ENCODE measurements at regions not wholly inside any gene's neighbourhood (a gene's known extent, or its start where the extent isn't known, plus 50 kb on each side); places are given as distances from the start of the nearest gene placed in this dataset.

DNA sequence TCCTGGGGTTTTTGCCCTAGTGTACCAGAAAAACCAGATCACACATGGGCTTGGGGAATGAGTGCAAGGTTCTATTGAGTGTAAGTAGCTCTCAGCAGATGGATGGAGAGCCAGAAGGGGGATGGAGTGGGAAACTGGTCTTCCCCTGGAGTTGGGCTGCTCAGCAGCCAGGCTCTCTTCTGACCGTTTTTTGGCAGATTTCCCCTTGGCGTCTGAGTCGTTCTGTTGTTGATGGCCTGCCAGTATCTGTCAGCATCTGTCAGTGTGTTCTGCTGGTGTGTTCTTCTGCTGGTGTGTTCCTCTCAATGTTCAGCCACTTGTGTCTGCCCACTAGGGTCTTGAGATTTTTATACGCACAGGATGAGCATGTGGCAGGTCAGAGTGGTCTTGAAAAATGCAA lies 633.9 kb upstream of the CPEB2 start:
- TF ChIP-seq, protein P1, sequence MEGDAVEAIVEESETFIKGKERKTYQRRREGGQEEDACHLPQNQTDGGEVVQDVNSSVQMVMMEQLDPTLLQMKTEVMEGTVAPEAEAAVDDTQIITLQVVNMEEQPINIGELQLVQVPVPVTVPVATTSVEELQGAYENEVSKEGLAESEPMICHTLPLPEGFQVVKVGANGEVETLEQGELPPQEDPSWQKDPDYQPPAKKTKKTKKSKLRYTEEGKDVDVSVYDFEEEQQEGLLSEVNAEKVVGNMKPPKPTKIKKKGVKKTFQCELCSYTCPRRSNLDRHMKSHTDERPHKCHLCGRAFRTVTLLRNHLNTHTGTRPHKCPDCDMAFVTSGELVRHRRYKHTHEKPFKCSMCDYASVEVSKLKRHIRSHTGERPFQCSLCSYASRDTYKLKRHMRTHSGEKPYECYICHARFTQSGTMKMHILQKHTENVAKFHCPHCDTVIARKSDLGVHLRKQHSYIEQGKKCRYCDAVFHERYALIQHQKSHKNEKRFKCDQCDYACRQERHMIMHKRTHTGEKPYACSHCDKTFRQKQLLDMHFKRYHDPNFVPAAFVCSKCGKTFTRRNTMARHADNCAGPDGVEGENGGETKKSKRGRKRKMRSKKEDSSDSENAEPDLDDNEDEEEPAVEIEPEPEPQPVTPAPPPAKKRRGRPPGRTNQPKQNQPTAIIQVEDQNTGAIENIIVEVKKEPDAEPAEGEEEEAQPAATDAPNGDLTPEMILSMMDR (IDR thresholded peaks at IDR 0.05): no peak
- TF ChIP-seq POLR2A (IDR thresholded peaks at IDR 0.05): no peak
- TF ChIP-seq POLR2AphosphoS5 (IDR thresholded peaks at IDR 0.05): no peak
- TF ChIP-seq EP300 (IDR thresholded peaks at IDR 0.05): no peak
